ENCODE measurements at regions not wholly inside any gene's neighbourhood (a gene's known extent, or its start where the extent isn't known, plus 50 kb on each side); places are given as distances from the start of the nearest gene placed in this dataset.

DNA sequence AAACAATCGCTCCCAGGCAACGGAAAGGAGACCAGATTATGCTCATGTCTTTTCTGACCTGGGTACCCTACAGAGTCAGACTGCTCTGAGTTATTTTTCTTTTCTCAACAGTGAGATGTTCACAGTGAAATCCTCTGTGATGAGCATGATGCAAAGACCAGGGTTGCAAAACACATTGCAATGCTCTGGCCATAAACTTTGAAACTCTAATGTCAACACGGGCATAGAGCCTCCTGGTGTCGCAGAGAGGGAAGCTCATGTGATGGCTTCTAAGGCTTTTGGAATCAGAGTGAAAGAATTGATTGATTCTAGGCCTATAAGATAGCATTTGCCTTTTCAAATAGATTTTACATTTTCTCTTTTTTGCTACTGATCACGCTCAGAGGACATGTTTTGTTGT lies 193.4 kb downstream of the RASSF9 start (continued):
- TF ChIP-seq JARID2 (CRISPR knock-in tag; IDR thresholded peaks at IDR 0.05; ENCODE audit: insufficient replicate concordance) = no peak
- no peak for TF ChIP-seq ZNF264 (CRISPR knock-in tag; IDR thresholded peaks at IDR 0.05)
- TF ChIP-seq, protein P1, sequence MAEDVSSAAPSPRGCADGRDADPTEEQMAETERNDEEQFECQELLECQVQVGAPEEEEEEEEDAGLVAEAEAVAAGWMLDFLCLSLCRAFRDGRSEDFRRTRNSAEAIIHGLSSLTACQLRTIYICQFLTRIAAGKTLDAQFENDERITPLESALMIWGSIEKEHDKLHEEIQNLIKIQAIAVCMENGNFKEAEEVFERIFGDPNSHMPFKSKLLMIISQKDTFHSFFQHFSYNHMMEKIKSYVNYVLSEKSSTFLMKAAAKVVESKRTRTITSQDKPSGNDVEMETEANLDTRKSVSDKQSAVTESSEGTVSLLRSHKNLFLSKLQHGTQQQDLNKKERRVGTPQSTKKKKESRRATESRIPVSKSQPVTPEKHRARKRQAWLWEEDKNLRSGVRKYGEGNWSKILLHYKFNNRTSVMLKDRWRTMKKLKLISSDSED (CRISPR knock-in tag; IDR thresholded peaks at IDR 0.05) = no peak
- no peak for TF ChIP-seq AGO2 (optimal IDR thresholded peaks at IDR 0.05; ENCODE audit: low read depth, low read length)
- peak; percentile 37; the same call in 1 of the 2 replicates for TF ChIP-seq RXRB (CRISPR knock-in tag; IDR thresholded peaks at IDR 0.05; ENCODE audit: borderline replicate concordance)
- peak; percentile 31; the same call in 1 of the 2 replicates for TF ChIP-seq WIZ (CRISPR knock-in tag; IDR thresholded peaks at IDR 0.05)
- TF ChIP-seq, protein P2, sequence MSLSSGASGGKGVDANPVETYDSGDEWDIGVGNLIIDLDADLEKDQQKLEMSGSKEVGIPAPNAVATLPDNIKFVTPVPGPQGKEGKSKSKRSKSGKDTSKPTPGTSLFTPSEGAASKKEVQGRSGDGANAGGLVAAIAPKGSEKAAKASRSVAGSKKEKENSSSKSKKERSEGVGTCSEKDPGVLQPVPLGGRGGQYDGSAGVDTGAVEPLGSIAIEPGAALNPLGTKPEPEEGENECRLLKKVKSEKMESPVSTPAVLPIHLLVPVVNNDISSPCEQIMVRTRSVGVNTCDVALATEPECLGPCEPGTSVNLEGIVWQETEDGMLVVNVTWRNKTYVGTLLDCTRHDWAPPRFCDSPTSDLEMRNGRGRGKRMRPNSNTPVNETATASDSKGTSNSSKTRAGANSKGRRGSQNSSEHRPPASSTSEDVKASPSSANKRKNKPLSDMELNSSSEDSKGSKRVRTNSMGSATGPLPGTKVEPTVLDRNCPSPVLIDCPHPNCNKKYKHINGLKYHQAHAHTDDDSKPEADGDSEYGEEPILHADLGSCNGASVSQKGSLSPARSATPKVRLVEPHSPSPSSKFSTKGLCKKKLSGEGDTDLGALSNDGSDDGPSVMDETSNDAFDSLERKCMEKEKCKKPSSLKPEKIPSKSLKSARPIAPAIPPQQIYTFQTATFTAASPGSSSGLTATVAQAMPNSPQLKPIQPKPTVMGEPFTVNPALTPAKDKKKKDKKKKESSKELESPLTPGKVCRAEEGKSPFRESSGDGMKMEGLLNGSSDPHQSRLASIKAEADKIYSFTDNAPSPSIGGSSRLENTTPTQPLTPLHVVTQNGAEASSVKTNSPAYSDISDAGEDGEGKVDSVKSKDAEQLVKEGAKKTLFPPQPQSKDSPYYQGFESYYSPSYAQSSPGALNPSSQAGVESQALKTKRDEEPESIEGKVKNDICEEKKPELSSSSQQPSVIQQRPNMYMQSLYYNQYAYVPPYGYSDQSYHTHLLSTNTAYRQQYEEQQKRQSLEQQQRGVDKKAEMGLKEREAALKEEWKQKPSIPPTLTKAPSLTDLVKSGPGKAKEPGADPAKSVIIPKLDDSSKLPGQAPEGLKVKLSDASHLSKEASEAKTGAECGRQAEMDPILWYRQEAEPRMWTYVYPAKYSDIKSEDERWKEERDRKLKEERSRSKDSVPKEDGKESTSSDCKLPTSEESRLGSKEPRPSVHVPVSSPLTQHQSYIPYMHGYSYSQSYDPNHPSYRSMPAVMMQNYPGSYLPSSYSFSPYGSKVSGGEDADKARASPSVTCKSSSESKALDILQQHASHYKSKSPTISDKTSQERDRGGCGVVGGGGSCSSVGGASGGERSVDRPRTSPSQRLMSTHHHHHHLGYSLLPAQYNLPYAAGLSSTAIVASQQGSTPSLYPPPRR (CRISPR knock-in tag; IDR thresholded peaks at IDR 0.05; ENCODE audit: borderline replicate concordance) = no peak
- 0 out of 2 replicates have a peak, but pooled peaks have one; percentile 23 for TF ChIP-seq SAP130 (CRISPR knock-in tag; IDR thresholded peaks at IDR 0.05; ENCODE audit: low read depth)
- no peak for TF ChIP-seq PHF8 (CRISPR knock-in tag; IDR thresholded peaks at IDR 0.05)
- no peak for TF ChIP-seq PTBP1 (IDR thresholded peaks at IDR 0.05; ENCODE audit: low read depth, low read length, poor library complexity, severe bottlenecking)
- TF ChIP-seq ZNF431 (CRISPR knock-in tag; IDR thresholded peaks at IDR 0.05; ENCODE audit: borderline replicate concordance, low read depth) = 0 out of 2 replicates have a peak, but pooled peaks have one; percentile 40
- no peak for TF ChIP-seq ATF7 (IDR thresholded peaks at IDR 0.05)
- TF ChIP-seq ATF7 (CRISPR knock-in tag; IDR thresholded peaks at IDR 0.05) = no peak
- TF ChIP-seq MYC (CRISPR knock-in tag; IDR thresholded peaks at IDR 0.05; ENCODE audit: borderline replicate concordance) = no peak
- TF ChIP-seq, protein P3, sequence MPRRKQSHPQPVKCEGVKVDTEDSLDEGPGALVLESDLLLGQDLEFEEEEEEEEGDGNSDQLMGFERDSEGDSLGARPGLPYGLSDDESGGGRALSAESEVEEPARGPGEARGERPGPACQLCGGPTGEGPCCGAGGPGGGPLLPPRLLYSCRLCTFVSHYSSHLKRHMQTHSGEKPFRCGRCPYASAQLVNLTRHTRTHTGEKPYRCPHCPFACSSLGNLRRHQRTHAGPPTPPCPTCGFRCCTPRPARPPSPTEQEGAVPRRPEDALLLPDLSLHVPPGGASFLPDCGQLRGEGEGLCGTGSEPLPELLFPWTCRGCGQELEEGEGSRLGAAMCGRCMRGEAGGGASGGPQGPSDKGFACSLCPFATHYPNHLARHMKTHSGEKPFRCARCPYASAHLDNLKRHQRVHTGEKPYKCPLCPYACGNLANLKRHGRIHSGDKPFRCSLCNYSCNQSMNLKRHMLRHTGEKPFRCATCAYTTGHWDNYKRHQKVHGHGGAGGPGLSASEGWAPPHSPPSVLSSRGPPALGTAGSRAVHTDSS (CRISPR knock-in tag; conservative IDR thresholded peaks at IDR 0.05) = no peak
- TF ChIP-seq KAT8 (CRISPR knock-in tag; IDR thresholded peaks at IDR 0.05) = 0 out of 2 replicates have a peak, but pooled peaks have one; percentile 25
- 0 out of 2 replicates have a peak, but pooled peaks have one; percentile 34 for TF ChIP-seq KLF6 (CRISPR knock-in tag; IDR thresholded peaks at IDR 0.05)
- TF ChIP-seq ATF1 (CRISPR knock-in tag; IDR thresholded peaks at IDR 0.05) = no peak
- no peak for TF ChIP-seq MATR3 (CRISPR knock-in tag; IDR thresholded peaks at IDR 0.05)
- TF ChIP-seq ZSCAN25 (CRISPR knock-in tag; IDR thresholded peaks at IDR 0.05) = no peak
- no peak for TF ChIP-seq TOE1 (CRISPR knock-in tag; IDR thresholded peaks at IDR 0.05)
- TF ChIP-seq E2F5 (CRISPR knock-in tag; conservative IDR thresholded peaks at IDR 0.05) = no peak
- peak; percentile 97 for TF ChIP-seq CEBPG (CRISPR knock-in tag; IDR thresholded peaks at IDR 0.05)
- no peak for TF ChIP-seq ZNF33B (CRISPR knock-in tag; IDR thresholded peaks at IDR 0.05)
- no peak for TF ChIP-seq ERF (CRISPR knock-in tag; IDR thresholded peaks at IDR 0.05)
- TF ChIP-seq PPARG (CRISPR knock-in tag; conservative IDR thresholded peaks at IDR 0.05) = no peak

All from HepG2 (cell line).